Lower leg skin (tissue), 4 donors: ENCODE measurements at regions not wholly inside any gene's neighbourhood (a gene's known extent, or its start where the extent isn't known, plus 50 kb on each side); places are given as distances from the start of the nearest gene placed in this dataset.

Source experiments
- DNase-seq, 2 donors: peaks; one replicate each; pipeline ENCODE4 v3.0.0-alpha.2; 2019; ENCODE audit warnings: low spot score in 2 of 2
- H3K4me3 ChIP-seq: fragments of 200-600 bp; sonication (generic); 2 replicates; pipeline ENCODE4 v1.5.1; 2017; ENCODE audit warnings: mild to moderate bottlenecking, low read depth; ENCODE audit not compliant: poor library complexity, severe bottlenecking
- POLR2A ChIP-seq, 2 donors: fragments of 450-650 bp; IDR thresholded peaks; one replicate each; pipeline ENCODE4 v1.6.1; 2016 to 2017; ENCODE audit warnings: antibody characterized with exemption in 2 of 2, mild to moderate bottlenecking in 1 of 2, moderate library complexity in 1 of 2
- WGBS, 2 donors: methylation state at CpG; one replicate each; pipeline ENCODE4 v1.1.5; 2018; 5-methylcytosine and 5-hydroxymethylcytosine counted together
- intact Hi-C: fragments of 100-400 bp; cut with DNase I; formaldehyde crosslinking; loops from one replicate; pipeline ENCODE4 v1.15.0; 2023; ENCODE audit warnings: low total_unique reads
- TF ChIP-seq, protein P1 (sequence below), 3 donors: fragments of 450-650 bp; IDR thresholded peaks; one replicate each; pipeline ENCODE4 v1.5.1; 2016; ENCODE audit warnings: antibody characterized with exemption in 3 of 3, mild to moderate bottlenecking in 3 of 3, moderate library complexity in 2 of 3

- no peak for TF ChIP-seq POLR2A (IDR thresholded peaks at IDR 0.05)
- TF ChIP-seq, protein P1, sequence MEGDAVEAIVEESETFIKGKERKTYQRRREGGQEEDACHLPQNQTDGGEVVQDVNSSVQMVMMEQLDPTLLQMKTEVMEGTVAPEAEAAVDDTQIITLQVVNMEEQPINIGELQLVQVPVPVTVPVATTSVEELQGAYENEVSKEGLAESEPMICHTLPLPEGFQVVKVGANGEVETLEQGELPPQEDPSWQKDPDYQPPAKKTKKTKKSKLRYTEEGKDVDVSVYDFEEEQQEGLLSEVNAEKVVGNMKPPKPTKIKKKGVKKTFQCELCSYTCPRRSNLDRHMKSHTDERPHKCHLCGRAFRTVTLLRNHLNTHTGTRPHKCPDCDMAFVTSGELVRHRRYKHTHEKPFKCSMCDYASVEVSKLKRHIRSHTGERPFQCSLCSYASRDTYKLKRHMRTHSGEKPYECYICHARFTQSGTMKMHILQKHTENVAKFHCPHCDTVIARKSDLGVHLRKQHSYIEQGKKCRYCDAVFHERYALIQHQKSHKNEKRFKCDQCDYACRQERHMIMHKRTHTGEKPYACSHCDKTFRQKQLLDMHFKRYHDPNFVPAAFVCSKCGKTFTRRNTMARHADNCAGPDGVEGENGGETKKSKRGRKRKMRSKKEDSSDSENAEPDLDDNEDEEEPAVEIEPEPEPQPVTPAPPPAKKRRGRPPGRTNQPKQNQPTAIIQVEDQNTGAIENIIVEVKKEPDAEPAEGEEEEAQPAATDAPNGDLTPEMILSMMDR (IDR thresholded peaks at IDR 0.05) = no peak
- WGBS, 2 donors = 68 to 73% methylated on average over 2 of the region's 2 CpGs
- no peak for DNase-seq
- H3K4me3 ChIP-seq = no peak overlapping the region
- intact Hi-C loops = no loop called here
Measured at GRCh38 chr7:136601772-136602171, 266.7 kb upstream of the CHRM2 start.

DNA sequence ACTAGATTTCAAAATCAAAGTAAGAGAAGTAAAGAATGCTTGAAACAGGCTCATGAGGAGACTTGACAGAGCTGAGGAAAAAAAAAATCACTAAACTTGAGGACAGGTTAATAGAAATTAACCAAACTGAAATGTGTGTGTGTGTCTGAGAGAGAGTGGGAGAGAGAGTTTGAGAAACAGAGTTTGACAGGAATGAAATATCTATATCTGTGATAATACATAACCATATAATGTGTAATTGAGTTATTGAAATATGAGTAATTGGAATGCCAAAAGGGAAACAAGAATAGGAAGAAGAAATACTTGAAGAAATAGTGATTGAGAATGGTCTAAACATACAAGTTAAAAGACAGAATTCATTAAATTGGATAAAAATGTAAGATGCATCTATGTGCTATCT, 268.0 kb upstream of the CHRM2 start:
- no peak for TF ChIP-seq POLR2A (IDR thresholded peaks at IDR 0.05)
- TF ChIP-seq, protein P1 (IDR thresholded peaks at IDR 0.05) = no peak
- H3K4me3 ChIP-seq = no peak overlapping the region
- intact Hi-C loops = no loop called here
- no peak for DNase-seq

GRCh38 chr7:136594739-136595144, 273.7 kb upstream of the CHRM2 start:
- no peak overlapping the region for H3K4me3 ChIP-seq
- TF ChIP-seq, protein P1 (IDR thresholded peaks at IDR 0.05) = no peak
- TF ChIP-seq POLR2A (IDR thresholded peaks at IDR 0.05) = no peak
- WGBS, 2 donors = 65 to 68% methylated on average over 1 of the region's 1 CpG
- no peak for DNase-seq
- intact Hi-C loops = no loop called here

- no peak overlapping the region for H3K4me3 ChIP-seq
- 88% methylated on average over 2 of the region's 2 CpGs for WGBS, 2 donors
- intact Hi-C loops = no loop called here
- no peak for TF ChIP-seq POLR2A (IDR thresholded peaks at IDR 0.05)
- TF ChIP-seq, protein P1 (IDR thresholded peaks at IDR 0.05) = no peak
- no peak for DNase-seq
Measured at GRCh38 chr7:136588216-136588615, 280.2 kb upstream of the CHRM2 start.

- WGBS, 2 donors = 82 to 90% methylated on average over 2 of the region's 2 CpGs
- intact Hi-C loops = no loop called here
- DNase-seq = no peak
- TF ChIP-seq, protein P1 (IDR thresholded peaks at IDR 0.05) = no peak
- TF ChIP-seq POLR2A (IDR thresholded peaks at IDR 0.05) = no peak
- no peak overlapping the region for H3K4me3 ChIP-seq
Measured at GRCh38 chr7:136585954-136586670, 282.3 kb upstream of the CHRM2 start.

GRCh38 chr7:136566491-136566890, 302.0 kb upstream of the CHRM2 start:
- WGBS, 2 donors = 39 to 43% methylated on average over 2 of the region's 2 CpGs
- H3K4me3 ChIP-seq = no peak overlapping the region
- TF ChIP-seq POLR2A (IDR thresholded peaks at IDR 0.05) = no peak
- TF ChIP-seq, protein P1 (IDR thresholded peaks at IDR 0.05) = no peak
- intact Hi-C loops = no loop called here
- DNase-seq = no peak
